ENCODE measurements at regions not wholly inside any gene's neighbourhood (a gene's known extent, or its start where the extent isn't known, plus 50 kb on each side); places are given as distances from the start of the nearest gene placed in this dataset.

GRCh38 chr2:12970861-12971260, 254.1 kb downstream of the TRIB2 start:
- DNase-seq (ENCODE audit: low read depth) = no peak

- DNase-seq (ENCODE audit: low read depth) = no peak
These were observed 255.0 kb downstream of the TRIB2 start for GRCh38 chr2:12971581-12972365.

- DNase-seq (ENCODE audit: low read depth) = no peak
These were observed 261.5 kb downstream of the TRIB2 start for GRCh38 chr2:12978066-12978835.

- no peak for DNase-seq (ENCODE audit: low read depth)
These were observed 262.3 kb downstream of the TRIB2 start for GRCh38 chr2:12979066-12979465.

GRCh38 chr2:12980817-12981216, 264.1 kb downstream of the TRIB2 start:
- no peak for DNase-seq (ENCODE audit: low read depth)

- DNase-seq (ENCODE audit: low read depth) = no peak
These were observed 265.4 kb downstream of the TRIB2 start for GRCh38 chr2:12982149-12982584.

- DNase-seq (ENCODE audit: low read depth) = no peak
These were observed 270.5 kb downstream of the TRIB2 start for GRCh38 chr2:12987246-12987645.

- DNase-seq (ENCODE audit: low read depth) = no peak
These were observed 271.5 kb downstream of the TRIB2 start for GRCh38 chr2:12988279-12988678.

GRCh38 chr2:12990523-12990922, 273.8 kb downstream of the TRIB2 start:
- no peak for DNase-seq (ENCODE audit: low read depth)

GRCh38 chr2:12998685-12999084, 281.9 kb downstream of the TRIB2 start:
- no peak for DNase-seq (ENCODE audit: low read depth)

GRCh38 chr2:13000664-13001363, 284.1 kb downstream of the TRIB2 start:
- DNase-seq (ENCODE audit: low read depth) = no peak

- no peak for DNase-seq (ENCODE audit: low read depth)
These were observed 284.7 kb downstream of the TRIB2 start for GRCh38 chr2:13001408-13001807.

GRCh38 chr2:13002536-13003331, 286.0 kb downstream of the TRIB2 start:
- no peak for DNase-seq (ENCODE audit: low read depth)

GRCh38 chr2:13003500-13003899, 286.8 kb downstream of the TRIB2 start:
- no peak for DNase-seq (ENCODE audit: low read depth)

GRCh38 chr2:13005048-13005447, 288.3 kb downstream of the TRIB2 start:
- no peak for DNase-seq (ENCODE audit: low read depth)

- no peak for DNase-seq (ENCODE audit: low read depth)
These were observed 289.1 kb downstream of the TRIB2 start for GRCh38 chr2:13005761-13006335.

GRCh38 chr2:13006426-13006825, 289.7 kb downstream of the TRIB2 start:
- no peak for DNase-seq (ENCODE audit: low read depth)

GRCh38 chr2:13006829-13007717, 290.3 kb downstream of the TRIB2 start:
- peak; percentile 40 for DNase-seq (ENCODE audit: low read depth)

GRCh38 chr2:13009027-13009642, 292.4 kb downstream of the TRIB2 start:
- DNase-seq (ENCODE audit: low read depth) = no peak

- DNase-seq (ENCODE audit: low read depth) = no peak
These were observed 293.5 kb downstream of the TRIB2 start for GRCh38 chr2:13010283-13010682.
